GM18870 (cell line): ENCODE measurements at regions not wholly inside any gene's neighbourhood (a gene's known extent, or its start where the extent isn't known, plus 50 kb on each side); places are given as distances from the start of the nearest gene placed in this dataset.

Experiments
- ATAC-seq: cut with Tn5 transposase; IDR thresholded peaks from one replicate; pipeline ENCODE4 v1.9.1; 2021; ENCODE audit warnings: moderate library complexity; ENCODE audit not compliant: unreplicated experiment

DNA sequence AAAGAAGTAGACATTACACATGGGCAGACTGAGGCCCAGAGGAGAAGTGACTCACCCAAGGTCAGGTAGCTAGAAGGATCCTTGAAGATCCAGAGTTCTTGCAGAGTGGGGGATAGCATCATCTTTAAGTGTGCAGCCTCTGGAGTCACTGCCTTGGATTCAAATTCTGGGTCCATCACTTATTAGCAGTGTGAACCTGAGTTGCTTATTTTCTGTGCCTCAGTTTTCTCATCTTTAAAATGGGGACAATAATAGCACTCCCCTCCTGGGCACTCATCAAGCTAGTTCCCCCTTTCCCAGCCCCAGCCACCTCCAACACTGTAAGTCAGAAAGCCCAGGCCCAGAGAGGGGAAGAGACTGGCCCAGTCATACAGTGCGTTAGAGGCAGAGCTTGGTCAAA lies 141.8 kb upstream of the PJA1 start:
- ATAC-seq: no peak

DNA sequence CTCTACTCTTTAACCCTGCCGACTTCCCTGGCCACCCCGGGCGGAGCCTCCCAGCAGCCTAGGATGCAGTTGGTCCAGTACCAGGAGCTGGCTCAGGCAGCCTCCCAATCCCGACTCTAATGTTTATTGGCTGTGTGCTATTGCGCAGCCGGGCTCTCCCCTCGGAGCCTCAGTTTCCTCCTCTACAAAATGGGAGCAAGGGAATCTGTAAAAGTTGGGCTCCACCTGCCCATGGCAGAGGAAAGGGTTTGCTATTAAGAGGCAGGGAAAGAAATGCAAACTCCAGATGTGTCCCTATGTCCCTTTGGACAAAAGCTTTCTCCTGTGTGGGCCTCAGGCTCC lies 140.8 kb upstream of the PJA1 start:
- no peak for ATAC-seq

- ATAC-seq: no peak
Measured at GRCh38 chrX:69305333-69306062, 140.2 kb upstream of the PJA1 start.

- ATAC-seq: no peak
Measured at GRCh38 chrX:69303231-69303630, 138.0 kb upstream of the PJA1 start.

- no peak for ATAC-seq
Measured at GRCh38 chrX:69299951-69300714, 134.9 kb upstream of the PJA1 start.

DNA sequence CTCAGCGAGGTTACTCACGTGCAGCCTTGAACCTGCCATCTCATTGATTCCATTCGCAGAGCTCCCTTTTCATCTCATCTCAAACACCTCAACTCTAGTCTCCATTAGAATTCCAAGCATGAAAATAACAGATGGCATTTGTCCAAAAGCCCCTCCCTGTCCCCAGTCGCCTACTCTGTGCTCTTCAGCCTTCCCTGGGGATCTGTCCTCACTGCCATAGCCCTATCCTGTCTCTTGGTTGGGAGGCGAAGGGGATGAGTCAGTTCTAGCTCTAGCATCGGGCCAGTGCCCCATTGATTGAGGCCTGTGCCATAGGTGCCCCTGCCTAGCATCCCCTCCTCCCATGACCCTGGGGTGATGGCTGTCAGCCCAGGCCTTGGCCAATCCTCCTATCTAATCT lies 134.0 kb upstream of the PJA1 start:
- ATAC-seq: no peak

- no peak for ATAC-seq
Measured at GRCh38 chrX:69298466-69299140, 133.3 kb upstream of the PJA1 start.

DNA sequence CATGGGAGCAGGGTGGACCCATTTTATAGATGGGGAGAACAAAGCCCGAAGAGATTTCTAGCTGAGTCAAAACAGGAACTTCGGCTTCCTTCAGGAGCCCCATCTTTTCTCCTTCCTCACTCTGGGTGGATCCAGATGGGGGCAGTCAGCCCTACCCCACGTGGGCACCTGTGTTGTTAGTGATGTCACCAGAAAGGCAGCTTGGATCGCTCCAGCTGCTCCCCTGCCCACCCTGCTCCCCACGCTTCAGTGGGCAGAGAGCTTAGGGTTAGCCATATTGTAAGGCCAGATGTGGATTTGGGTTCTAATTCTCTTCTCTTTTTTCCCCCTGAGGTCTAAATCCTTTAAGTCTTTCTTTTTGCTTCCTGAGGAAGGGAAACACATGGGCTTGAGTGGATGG lies 132.3 kb upstream of the PJA1 start:
- ATAC-seq: no peak

DNA sequence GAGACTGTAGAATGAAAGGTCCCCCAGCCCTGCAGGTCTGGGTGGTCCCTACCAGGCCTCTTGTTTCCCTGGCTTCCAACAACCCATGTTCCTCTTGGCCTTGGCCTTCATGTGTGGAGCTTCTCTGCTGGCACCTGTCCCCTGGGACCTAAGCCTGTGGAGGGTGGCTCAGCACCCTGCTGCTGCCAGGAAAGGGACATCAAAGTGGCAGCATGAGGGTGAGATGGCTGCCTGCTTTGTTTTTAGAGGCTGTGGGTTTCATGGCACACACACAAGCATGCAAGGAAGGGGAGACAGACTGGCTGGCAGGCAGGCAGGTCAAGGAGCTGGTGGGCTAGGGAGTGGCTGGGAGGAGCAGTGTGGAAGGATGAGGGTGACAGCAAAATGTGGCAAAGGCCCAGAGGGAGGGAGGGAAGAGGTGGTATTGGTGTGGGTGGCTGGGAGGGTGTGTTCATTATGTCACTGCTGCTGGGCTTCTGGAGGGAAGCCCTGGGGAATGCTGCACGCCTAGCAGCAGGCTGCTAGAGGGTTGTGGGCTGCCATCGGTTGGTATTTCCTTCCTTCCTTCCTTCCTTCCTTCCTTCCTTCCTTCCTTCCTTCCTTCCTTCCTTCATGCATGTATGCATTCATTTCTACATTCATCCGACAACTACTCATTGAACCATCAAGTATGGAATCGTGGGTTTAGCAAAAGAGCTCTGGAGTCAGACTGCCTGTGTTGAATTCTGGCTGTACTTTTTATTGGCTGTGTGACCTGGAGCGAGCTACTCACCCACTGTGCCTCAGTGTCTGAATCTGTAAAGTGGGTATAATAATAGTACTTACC lies 128.7 kb upstream of the PJA1 start:
- ATAC-seq: no peak

DNA sequence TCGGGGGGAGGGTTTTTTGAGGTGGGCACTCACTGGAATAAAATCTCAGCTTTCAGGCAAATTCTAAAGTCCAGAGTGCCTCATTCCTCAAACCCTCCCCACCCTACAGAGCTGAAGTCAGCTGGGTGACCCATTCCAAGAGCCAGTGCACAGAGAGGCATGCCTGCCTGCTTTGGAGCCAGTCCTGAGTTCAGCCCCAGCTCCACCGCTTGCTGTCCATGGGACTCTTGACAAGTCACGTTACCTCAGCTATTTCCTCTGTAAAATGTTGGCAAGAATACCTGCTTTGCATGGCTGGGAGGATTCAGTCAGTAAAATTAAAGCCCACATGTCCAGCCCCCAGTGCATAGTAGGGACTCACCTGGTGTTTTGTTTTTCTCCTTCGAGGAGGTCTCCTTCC lies 125.9 kb upstream of the PJA1 start:
- no peak for ATAC-seq

GRCh38 chrX:69290292-69290691 lies 125.0 kb upstream of the PJA1 start:
- ATAC-seq: no peak

DNA sequence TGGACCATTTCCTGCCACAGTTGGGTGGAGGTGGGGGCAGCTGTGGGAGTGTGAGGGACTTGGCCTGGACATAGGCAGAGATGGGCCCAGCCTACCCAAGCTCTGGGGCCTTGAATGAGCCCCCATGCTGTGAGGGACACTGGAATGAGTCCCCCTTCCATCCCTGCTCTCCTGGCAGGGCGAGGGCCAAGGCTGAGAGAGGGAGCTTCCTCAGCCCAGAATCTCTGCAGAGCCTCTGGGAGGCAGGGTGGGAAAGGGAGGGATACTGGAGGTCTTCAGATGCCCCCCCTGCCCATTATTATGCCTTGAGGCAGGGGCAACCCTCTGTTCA lies 124.5 kb upstream of the PJA1 start:
- no peak for ATAC-seq

DNA sequence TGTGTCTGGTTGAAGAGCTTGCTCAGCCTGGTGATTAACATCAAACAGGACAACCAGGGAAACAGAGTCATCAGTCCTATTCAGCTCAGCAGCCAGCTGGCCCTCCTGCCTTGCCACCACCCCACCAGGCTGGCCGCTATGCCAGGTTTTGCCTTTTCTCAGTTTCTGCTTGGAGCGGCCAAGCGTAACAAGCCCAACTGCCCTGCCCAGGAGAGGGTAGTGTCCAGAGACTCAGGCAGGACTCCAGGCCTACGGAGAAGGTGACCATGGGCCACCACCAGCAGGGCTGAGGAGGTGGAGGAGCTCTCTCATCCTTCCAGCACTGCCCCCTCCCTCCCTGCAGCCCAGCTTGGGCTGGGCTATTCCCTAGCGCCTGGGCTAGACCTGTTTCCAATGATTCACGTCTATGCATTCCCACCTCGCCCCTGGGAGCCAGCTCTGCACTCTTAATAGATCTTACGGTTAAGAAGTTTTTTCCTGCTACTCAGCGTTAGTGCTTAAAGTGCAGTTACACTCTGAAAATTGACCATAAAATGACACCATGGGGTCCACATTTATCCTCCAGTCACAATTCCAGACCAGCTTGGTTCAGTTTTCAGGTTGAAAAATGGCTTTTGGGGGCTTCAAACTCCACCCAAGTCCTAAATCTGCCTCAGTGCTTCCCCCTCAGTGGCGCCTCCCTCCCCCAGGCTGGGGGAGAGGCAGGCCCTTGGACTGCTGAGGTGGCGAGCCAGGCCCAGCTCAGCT lies 124.0 kb upstream of the PJA1 start:
- ATAC-seq: no peak

- ATAC-seq: no peak
Measured at GRCh38 chrX:69287095-69287494, 121.8 kb upstream of the PJA1 start.

DNA sequence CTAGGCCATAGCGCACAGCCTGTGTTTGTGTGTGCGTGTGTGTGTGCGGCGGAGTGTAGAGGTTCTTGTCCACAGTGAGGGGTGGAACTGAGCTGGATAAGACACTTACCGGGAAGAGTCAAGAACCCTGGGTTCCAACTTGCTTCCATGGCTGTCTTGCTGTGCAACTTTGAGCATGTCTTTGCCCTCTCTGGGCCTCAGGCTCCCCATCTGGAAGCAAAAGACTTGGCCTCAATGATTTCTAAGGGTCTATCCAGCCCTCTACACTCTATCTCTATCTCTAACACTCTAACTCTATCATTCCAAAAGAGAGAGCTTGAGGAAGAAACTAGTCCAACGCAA lies 121.3 kb upstream of the PJA1 start:
- no peak for ATAC-seq

DNA sequence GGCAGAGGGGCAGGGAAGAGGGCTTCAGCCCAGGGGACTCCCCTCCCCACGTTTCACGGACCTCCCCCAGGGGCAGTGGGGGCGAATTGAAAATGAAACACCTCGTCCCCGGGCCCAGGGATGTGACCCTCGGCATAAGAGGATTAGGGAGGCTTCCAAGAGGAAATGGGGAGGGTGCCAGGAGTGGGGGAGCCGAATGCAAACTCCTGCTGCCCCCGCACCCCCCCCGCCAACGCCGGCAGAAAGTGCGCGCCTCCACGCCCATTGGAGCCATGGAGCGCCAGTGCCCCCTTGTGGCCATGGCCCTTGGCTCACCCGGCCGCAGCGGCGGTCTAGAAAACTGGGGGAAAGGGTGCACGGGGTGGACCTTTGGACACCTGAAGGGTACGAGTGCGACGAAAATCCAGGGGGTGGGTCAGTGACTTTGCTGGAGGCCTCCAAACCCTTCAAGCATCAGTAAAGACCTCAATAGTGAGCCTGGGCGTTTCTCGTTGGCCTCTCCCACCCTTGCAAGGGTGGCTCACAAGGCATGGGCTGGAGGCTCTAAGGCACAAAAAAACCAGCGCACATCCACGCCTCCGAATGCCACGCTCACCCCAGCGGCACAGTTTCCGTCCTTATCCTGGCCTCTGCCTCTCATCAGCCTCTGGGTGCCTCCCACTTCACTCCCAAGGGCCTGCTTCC lies 120.8 kb upstream of the PJA1 start:
- ATAC-seq: no peak

- no peak for ATAC-seq
Measured at GRCh38 chrX:69285401-69285877, 120.2 kb upstream of the PJA1 start.

DNA sequence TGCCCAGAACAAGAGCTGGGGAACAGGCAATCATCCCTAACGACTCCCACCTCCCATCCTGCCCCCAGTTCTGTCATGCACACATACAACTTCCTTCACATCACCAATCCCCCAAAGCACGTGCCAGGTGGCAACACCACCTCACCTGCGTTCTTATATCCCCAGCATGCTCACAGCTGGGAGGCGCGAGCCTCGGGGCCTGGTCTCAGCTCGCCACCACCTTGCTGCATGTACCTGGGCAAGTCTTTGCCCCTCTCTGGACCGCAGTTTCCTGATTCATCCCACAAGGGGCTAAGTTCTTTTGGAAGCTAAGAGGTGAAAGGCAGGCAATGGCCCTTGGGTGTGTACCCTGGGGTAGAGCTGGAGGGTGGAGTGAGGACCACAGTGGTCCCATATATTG lies 119.2 kb upstream of the PJA1 start:
- no peak for ATAC-seq

GRCh38 chrX:69282893-69283690 lies 117.8 kb upstream of the PJA1 start:
- ATAC-seq: no peak
